ENCODE measurements at regions not wholly inside any gene's neighbourhood (a gene's known extent, or its start where the extent isn't known, plus 50 kb on each side); places are given as distances from the start of the nearest gene placed in this dataset.

GRCh38 chr4:178781779-178782178, 1339.5 kb upstream of the AGA start:
- intact Hi-C loops (cut with DNase I), result no loop called here
- DNase-seq (no peak), ATAC-seq (no peak)
- TF ChIP-seq CTCF (IDR thresholded peaks at IDR 0.05), result no peak
- H3K4me1 ChIP-seq, result no peaks in the 10 kb centered on the region
- no peak overlapping the region for H3K4me3 ChIP-seq
- H3K27ac ChIP-seq, result no peak overlapping the region
- H3K9me3 ChIP-seq, result no peaks in the 10 kb centered on the region
- no peaks in the 10 kb centered on the region for H3K36me3 ChIP-seq
- H3K27me3 ChIP-seq, result no peaks in the 10 kb centered on the region

- intact Hi-C loops (cut with DNase I), result no loop called here
- no peak for TF ChIP-seq CTCF (IDR thresholded peaks at IDR 0.05)
These were observed 1342.3 kb upstream of the AGA start for GRCh38 chr4:178784491-178784890.

GRCh38 chr4:178789279-178789678, 1347.0 kb upstream of the AGA start:
- intact Hi-C loops (cut with DNase I), result no loop called here
- H3K9me3 ChIP-seq, result no peaks in the 10 kb centered on the region
- no peak overlapping the region for H3K27ac ChIP-seq
- DNase-seq, result no peak
- no peak for TF ChIP-seq CTCF (IDR thresholded peaks at IDR 0.05)
- ATAC-seq, result no peak
- H3K4me3 ChIP-seq, result no peak overlapping the region
- H3K27me3 ChIP-seq, result no peaks in the 10 kb centered on the region
- no peaks in the 10 kb centered on the region for H3K4me1 ChIP-seq
- H3K36me3 ChIP-seq, result no peaks in the 10 kb centered on the region

More at GRCh38 chr4:178784491-178784890, 1342.3 kb upstream of the AGA start:
- no peak for ATAC-seq
- peak in 1 of 4 donors; percentile 1 for DNase-seq
- no peaks in the 10 kb centered on the region for H3K27me3 ChIP-seq
- H3K36me3 ChIP-seq, result no peaks in the 10 kb centered on the region
- no peak overlapping the region for H3K27ac ChIP-seq
- no peaks in the 10 kb centered on the region for H3K9me3 ChIP-seq
- H3K4me1 ChIP-seq, result no peaks in the 10 kb centered on the region
- no peak overlapping the region for H3K4me3 ChIP-seq

GRCh38 chr4:178799204-178799603, 1357.0 kb upstream of the AGA start:
- Histone ChIP-seq H3K4me1 (no peaks in the 10 kb centered on the region), H3K27me3 (no peaks in the 10 kb centered on the region), H3K27ac (no peak overlapping the region), H3K9me3 (peaks cover 0 to 2% of the 10 kb centered on the region in 2 donors), H3K4me3 (no peak overlapping the region), H3K36me3 (no peaks in the 10 kb centered on the region)
- intact Hi-C loops (cut with DNase I), result no loop called here
- no peak for DNase-seq
- TF ChIP-seq CTCF (IDR thresholded peaks at IDR 0.05), result no peak
- ATAC-seq, result no peak

GRCh38 chr4:178808106-178808505, 1365.9 kb upstream of the AGA start:
- no peaks in the 10 kb centered on the region for H3K4me1 ChIP-seq
- no peak overlapping the region for H3K4me3 ChIP-seq
- ATAC-seq (no peak), DNase-seq (no peak)
- no peaks in the 10 kb centered on the region for H3K27me3 ChIP-seq
- H3K27ac ChIP-seq, result no peak overlapping the region
- no peaks in the 10 kb centered on the region for H3K36me3 ChIP-seq
- no peak for TF ChIP-seq CTCF (IDR thresholded peaks at IDR 0.05)
- intact Hi-C loops (cut with DNase I), result no loop called here
- peaks cover 0 to under 1% of the 10 kb centered on the region in 2 donors for H3K9me3 ChIP-seq
